Body of pancreas (tissue), 4 donors: ENCODE measurements at regions not wholly inside any gene's neighbourhood (a gene's known extent, or its start where the extent isn't known, plus 50 kb on each side); places are given as distances from the start of the nearest gene placed in this dataset.

Experiments
- ATAC-seq: fragments of 150-250 bp; one replicate; pipeline ENCODE4 v1.9.1; 2016
- DNase-seq, 4 donors: peaks; one replicate each; pipeline ENCODE4 v3.0.0-alpha.2; 2019
- H3K27ac ChIP-seq, 4 donors: fragments of 200-600 bp; sonication (generic); 1 replicate in 3 of 4; 2 replicates in 1 of 4; pipeline versions ENCODE4 v1.5.1 to v1.6.1; 2016 to 2019; ENCODE audit warnings: mild to moderate bottlenecking in 1 of 4, mixed read lengths in 1 of 4, moderate library complexity in 1 of 4
- H3K27me3 ChIP-seq, 2 donors: fragments of 200-600 bp; sonication (generic); one replicate each; pipeline ENCODE4 v1.6.0; 2016; ENCODE audit warnings: mild to moderate bottlenecking in 1 of 2
- H3K36me3 ChIP-seq, 2 donors: fragments of 200-600 bp; sonication (generic); replicated peaks in 1 of 2; 2 replicates each; pipeline ENCODE4 v1.5.1; 2016; ENCODE audit warnings: low read depth in 2 of 2; ENCODE audit not compliant: insufficient read depth in 1 of 2
- H3K4me1 ChIP-seq: fragments of 200-600 bp; sonication (generic); one replicate; pipeline ENCODE4 v1.6.0; 2016
- H3K4me3 ChIP-seq, 2 donors: fragments of 200-600 bp; sonication (generic); 1 replicate in 1 of 2; 2 replicates in 1 of 2; pipeline ENCODE4 v1.5.1; 2016 to 2019
- H3K9me3 ChIP-seq, 3 donors: fragments of 200-600 bp; sonication (generic); 1 replicate in 2 of 3; 2 replicates in 1 of 3; pipeline ENCODE4 v1.5.1; 2016
- CTCF ChIP-seq, 7 experiments: fragments of 450-650 bp in 4 of 7; fragments of 200-600 bp in 3 of 7; sonication (generic) in 3 of 7; IDR thresholded peaks; one replicate each; pipeline ENCODE4 v1.5.1; 2016 to 2019; ENCODE audit warnings: antibody characterized with exemption in 7 of 7
- POLR2A ChIP-seq, 3 donors: fragments of 450-650 bp; IDR thresholded peaks; one replicate each; pipeline ENCODE4 v1.6.1; 2016; ENCODE audit warnings: antibody characterized with exemption in 3 of 3, mild to moderate bottlenecking in 2 of 3
- WGBS, 2 donors: methylation state at CpG; one replicate each; pipeline ENCODE4 v1.1.5; 2017; 5-methylcytosine and 5-hydroxymethylcytosine counted together
- intact Hi-C: fragments of 100-400 bp; cut with DNase I; formaldehyde crosslinking; loops from one replicate; pipeline ENCODE4 v1.15.1; 2023

GRCh38 chr6:164929408-164929977, 379.9 kb downstream of the C6orf118 start:
- Histone ChIP-seq H3K27ac (no peak overlapping the region), H3K27me3 (no peaks in the 10 kb centered on the region), H3K4me1 (no peaks in the 10 kb centered on the region), H3K36me3 (no peaks in the 10 kb centered on the region), H3K9me3 (no peaks in the 10 kb centered on the region), H3K4me3 (no peak overlapping the region)
- intact Hi-C loops: no loop called here
- ATAC-seq: no peak
- WGBS, 2 donors: 49 to 63% methylated on average over 13 of the region's 13 CpGs
- DNase-seq: no peak
- TF ChIP-seq CTCF (IDR thresholded peaks at IDR 0.05) (no peak), POLR2A (IDR thresholded peaks at IDR 0.05) (no peak)

- DNase-seq: no peak
These were observed 380.5 kb downstream of the C6orf118 start for GRCh38 chr6:164928728-164929407.

GRCh38 chr6:164928057-164928727, 381.2 kb downstream of the C6orf118 start:
- Histone ChIP-seq H3K4me1 (no peaks in the 10 kb centered on the region), H3K27ac (no peak overlapping the region), H3K4me3 (no peak overlapping the region), H3K27me3 (no peaks in the 10 kb centered on the region), H3K9me3 (no peaks in the 10 kb centered on the region), H3K36me3 (no peaks in the 10 kb centered on the region)
- TF ChIP-seq CTCF (IDR thresholded peaks at IDR 0.05): no peak
- no peak for TF ChIP-seq POLR2A (IDR thresholded peaks at IDR 0.05)
- ATAC-seq (no peak), DNase-seq (no peak)
- intact Hi-C loops: no loop called here
- 58 to 60% methylated on average over 17 of the region's 17 CpGs for WGBS, 2 donors

More at GRCh38 chr6:164928728-164929407, 380.5 kb downstream of the C6orf118 start:
- Histone ChIP-seq H3K9me3 (no peaks in the 10 kb centered on the region), H3K4me3 (no peak overlapping the region), H3K36me3 (no peaks in the 10 kb centered on the region), H3K4me1 (no peaks in the 10 kb centered on the region), H3K27me3 (no peaks in the 10 kb centered on the region), H3K27ac (no peak overlapping the region)
- WGBS, 2 donors: 50 to 60% methylated on average over 8 of the region's 8 CpGs
- intact Hi-C loops: no loop called here
- no peak for TF ChIP-seq CTCF (IDR thresholded peaks at IDR 0.05)
- ATAC-seq: no peak

GRCh38 chr6:164927288-164928056, 381.9 kb downstream of the C6orf118 start:
- peak; percentile 52 to 75 (median 62) for DNase-seq
- TF ChIP-seq POLR2A (IDR thresholded peaks at IDR 0.05): no peak
- TF ChIP-seq CTCF (IDR thresholded peaks at IDR 0.05): peak; percentile 82 to 98 (median 85)
- intact Hi-C loops: no loop called here
- no peak overlapping the region for H3K27ac ChIP-seq
- no peaks in the 10 kb centered on the region for H3K36me3 ChIP-seq
- H3K4me3 ChIP-seq: no peak overlapping the region
- WGBS, 2 donors: 9 to 11% methylated on average over 17 of the region's 17 CpGs
- H3K27me3 ChIP-seq: no peaks in the 10 kb centered on the region
- no peaks in the 10 kb centered on the region for H3K9me3 ChIP-seq
- ATAC-seq: peak; percentile 85
- H3K4me1 ChIP-seq: no peaks in the 10 kb centered on the region
